ENCODE measurements at regions not wholly inside any gene's neighbourhood (a gene's known extent, or its start where the extent isn't known, plus 50 kb on each side); places are given as distances from the start of the nearest gene placed in this dataset.

DNA sequence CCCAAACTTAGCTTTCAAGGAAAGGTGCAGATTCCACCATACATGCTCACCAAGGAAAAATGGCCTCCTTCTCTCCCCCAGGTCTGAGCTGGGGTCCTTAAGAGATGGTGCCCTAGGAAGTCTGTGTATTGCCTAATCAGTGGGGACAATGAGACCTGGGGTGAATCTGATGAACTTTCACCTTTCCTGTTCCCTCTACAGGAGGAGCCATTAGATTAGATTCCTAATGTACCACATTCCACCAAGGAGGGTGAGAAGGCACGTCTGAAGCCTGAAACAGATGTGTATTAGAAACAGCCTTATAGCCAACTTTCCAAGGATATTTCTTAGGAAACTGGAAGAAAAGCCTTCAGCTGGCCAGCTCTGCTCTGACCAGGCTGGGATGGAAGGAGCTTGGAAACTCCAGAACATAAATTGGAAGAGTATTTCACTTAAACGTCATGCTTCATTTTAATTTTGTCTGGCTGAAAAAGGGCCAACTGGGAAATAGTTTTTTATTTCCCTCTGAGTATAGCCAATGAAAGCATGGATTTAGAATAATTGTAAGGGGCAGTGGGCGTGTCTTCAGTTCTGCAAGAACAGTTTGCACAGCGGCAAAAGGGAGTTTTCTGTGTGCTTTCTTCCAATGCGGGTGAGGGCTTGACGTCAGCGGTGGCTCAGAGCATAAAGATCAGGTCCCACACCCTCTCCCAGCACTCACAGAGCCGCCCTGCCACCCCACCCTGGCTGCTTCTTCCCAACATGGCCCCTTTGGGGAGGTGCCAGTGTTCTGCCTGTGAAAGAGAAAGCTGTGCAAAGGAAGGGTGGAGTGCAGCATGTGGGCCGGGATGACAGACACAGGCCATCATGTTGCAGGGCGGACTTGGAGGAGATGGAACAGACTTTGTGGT is 210.9 kb downstream of the ESM1 start:
- TF ChIP-seq FOXP2 (optimal IDR thresholded peaks at IDR 0.05; ENCODE audit: borderline replicate concordance, extremely low read depth, extremely low read length, insufficient read depth): no peak
- no peak for TF ChIP-seq TAF1 (IDR thresholded peaks at IDR 0.05; ENCODE audit: borderline replicate concordance, insufficient read depth, low read length)
- TF ChIP-seq, protein P1, sequence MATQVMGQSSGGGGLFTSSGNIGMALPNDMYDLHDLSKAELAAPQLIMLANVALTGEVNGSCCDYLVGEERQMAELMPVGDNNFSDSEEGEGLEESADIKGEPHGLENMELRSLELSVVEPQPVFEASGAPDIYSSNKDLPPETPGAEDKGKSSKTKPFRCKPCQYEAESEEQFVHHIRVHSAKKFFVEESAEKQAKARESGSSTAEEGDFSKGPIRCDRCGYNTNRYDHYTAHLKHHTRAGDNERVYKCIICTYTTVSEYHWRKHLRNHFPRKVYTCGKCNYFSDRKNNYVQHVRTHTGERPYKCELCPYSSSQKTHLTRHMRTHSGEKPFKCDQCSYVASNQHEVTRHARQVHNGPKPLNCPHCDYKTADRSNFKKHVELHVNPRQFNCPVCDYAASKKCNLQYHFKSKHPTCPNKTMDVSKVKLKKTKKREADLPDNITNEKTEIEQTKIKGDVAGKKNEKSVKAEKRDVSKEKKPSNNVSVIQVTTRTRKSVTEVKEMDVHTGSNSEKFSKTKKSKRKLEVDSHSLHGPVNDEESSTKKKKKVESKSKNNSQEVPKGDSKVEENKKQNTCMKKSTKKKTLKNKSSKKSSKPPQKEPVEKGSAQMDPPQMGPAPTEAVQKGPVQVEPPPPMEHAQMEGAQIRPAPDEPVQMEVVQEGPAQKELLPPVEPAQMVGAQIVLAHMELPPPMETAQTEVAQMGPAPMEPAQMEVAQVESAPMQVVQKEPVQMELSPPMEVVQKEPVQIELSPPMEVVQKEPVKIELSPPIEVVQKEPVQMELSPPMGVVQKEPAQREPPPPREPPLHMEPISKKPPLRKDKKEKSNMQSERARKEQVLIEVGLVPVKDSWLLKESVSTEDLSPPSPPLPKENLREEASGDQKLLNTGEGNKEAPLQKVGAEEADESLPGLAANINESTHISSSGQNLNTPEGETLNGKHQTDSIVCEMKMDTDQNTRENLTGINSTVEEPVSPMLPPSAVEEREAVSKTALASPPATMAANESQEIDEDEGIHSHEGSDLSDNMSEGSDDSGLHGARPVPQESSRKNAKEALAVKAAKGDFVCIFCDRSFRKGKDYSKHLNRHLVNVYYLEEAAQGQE (IDR thresholded peaks at IDR 0.05; ENCODE audit: insufficient read depth in 1 of 2, low read depth in 2 of 2, low read length in 2 of 2): no peak
- TF ChIP-seq POLR2AphosphoS5 (IDR thresholded peaks at IDR 0.05; ENCODE audit: low read depth, low read length): no peak
- no peak for TF ChIP-seq SIN3A (IDR thresholded peaks at IDR 0.05; ENCODE audit: borderline replicate concordance, insufficient read depth, low read length)

DNA sequence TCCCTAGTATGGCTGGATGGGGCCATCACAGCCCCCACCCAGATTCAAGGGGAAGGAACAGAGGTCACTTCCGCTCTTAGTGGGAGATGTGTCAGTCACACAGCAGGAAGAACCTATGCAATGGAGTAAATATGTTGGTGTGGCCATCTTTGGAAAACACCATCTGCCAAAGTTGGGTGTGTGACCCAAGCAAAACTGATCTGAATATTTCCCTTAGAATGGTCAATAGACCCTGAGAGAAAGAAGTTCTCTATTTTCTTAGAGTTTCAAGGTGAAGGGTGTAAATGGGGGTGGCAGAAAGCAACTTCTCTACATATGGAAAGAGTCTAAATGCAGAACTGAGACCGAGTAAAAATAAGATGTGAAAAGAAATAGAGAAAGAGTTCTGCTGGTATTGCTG is 212.7 kb downstream of the ESM1 start:
- no peak for TF ChIP-seq SIN3A (IDR thresholded peaks at IDR 0.05; ENCODE audit: borderline replicate concordance, insufficient read depth, low read length)
- TF ChIP-seq FOXP2 (optimal IDR thresholded peaks at IDR 0.05; ENCODE audit: borderline replicate concordance, extremely low read depth, extremely low read length, insufficient read depth): no peak
- TF ChIP-seq, protein P1 (IDR thresholded peaks at IDR 0.05; ENCODE audit: insufficient read depth in 1 of 2, low read depth in 2 of 2, low read length in 2 of 2): no peak
- no peak for TF ChIP-seq TAF1 (IDR thresholded peaks at IDR 0.05; ENCODE audit: borderline replicate concordance, insufficient read depth, low read length)
- TF ChIP-seq POLR2AphosphoS5 (IDR thresholded peaks at IDR 0.05; ENCODE audit: low read depth, low read length): no peak

DNA sequence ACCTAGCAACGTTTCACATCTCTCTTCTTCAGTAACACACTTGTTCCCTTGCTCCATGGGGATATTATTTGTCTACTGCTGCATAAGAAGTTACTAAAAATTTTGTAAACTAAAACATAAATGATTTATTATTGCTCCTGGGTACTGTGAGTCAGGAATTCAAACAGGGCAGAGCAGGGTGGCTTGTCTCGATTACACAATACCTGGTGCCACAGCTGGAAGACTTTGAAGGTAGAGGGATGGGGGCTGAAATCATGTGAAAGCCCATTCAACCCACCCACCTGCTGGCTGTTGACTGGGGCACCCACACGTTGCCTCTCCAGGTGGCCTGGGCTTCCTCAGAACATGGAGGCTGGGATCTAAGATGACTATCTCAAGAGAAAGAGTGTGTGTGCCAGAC is 213.2 kb downstream of the ESM1 start:
- TF ChIP-seq, protein P1 (IDR thresholded peaks at IDR 0.05; ENCODE audit: insufficient read depth in 1 of 2, low read depth in 2 of 2, low read length in 2 of 2): no peak
- TF ChIP-seq SIN3A (IDR thresholded peaks at IDR 0.05; ENCODE audit: borderline replicate concordance, insufficient read depth, low read length) (no peak), POLR2AphosphoS5 (IDR thresholded peaks at IDR 0.05; ENCODE audit: low read depth, low read length) (no peak), FOXP2 (optimal IDR thresholded peaks at IDR 0.05; ENCODE audit: borderline replicate concordance, extremely low read depth, extremely low read length, insufficient read depth) (no peak), TAF1 (IDR thresholded peaks at IDR 0.05; ENCODE audit: borderline replicate concordance, insufficient read depth, low read length) (no peak)

DNA sequence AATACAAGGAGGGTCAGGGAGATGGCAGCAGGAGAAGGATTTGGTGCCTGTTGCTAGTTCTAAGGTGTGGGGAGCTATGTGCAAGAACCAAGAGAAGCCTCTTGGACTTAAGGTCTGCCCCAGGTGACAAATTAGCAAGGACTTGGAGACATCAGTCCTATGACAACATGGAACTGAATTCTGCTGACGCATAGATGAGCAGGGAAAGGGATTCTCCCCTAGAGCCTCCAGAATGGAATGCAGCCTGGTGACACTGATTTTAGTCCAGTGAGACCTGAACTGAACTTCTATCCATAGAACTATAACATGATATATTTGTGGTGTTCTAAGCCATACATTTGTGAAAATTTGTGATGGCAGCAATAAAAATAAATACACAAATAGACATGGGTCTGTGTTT is 215.6 kb downstream of the ESM1 start:
- TF ChIP-seq POLR2AphosphoS5 (IDR thresholded peaks at IDR 0.05; ENCODE audit: low read depth, low read length): no peak
- no peak for TF ChIP-seq FOXP2 (optimal IDR thresholded peaks at IDR 0.05; ENCODE audit: borderline replicate concordance, extremely low read depth, extremely low read length, insufficient read depth)
- TF ChIP-seq, protein P1 (IDR thresholded peaks at IDR 0.05; ENCODE audit: insufficient read depth in 1 of 2, low read depth in 2 of 2, low read length in 2 of 2): no peak
- no peak for TF ChIP-seq SIN3A (IDR thresholded peaks at IDR 0.05; ENCODE audit: borderline replicate concordance, insufficient read depth, low read length)
- TF ChIP-seq TAF1 (IDR thresholded peaks at IDR 0.05; ENCODE audit: borderline replicate concordance, insufficient read depth, low read length): no peak

Measured in PFSK-1 (cell line).